DND-41 (cell line): ENCODE measurements at regions not wholly inside any gene's neighbourhood (a gene's known extent, or its start where the extent isn't known, plus 50 kb on each side); places are given as distances from the start of the nearest gene placed in this dataset.

Experiments used
- ATAC-seq: fragments of 200-7000 bp; cut with Tn5 transposase; 3 replicates; pipeline ENCODE4 v1.9.1; 2021; ENCODE audit warnings: low read depth; ENCODE audit not compliant: insufficient read depth
- DNase-seq: peaks from one replicate; pipeline ENCODE4 v3.0.0-alpha.2; 2020
- H2AFZ ChIP-seq: 2 replicates; pipeline ENCODE4 v1.6.0; 2012; ENCODE audit warnings: low read depth, low read length
- H3K27ac ChIP-seq: 2 replicates; pipeline ENCODE4 v1.5.1; 2012; ENCODE audit warnings: low read length, inconsistent platforms
- H3K27me3 ChIP-seq: fragments of 200-600 bp; sonication (generic); 2 replicates; pipeline ENCODE4 v1.6.0; 2012; ENCODE audit warnings: low read length, mild to moderate bottlenecking, inconsistent platforms; ENCODE audit not compliant: insufficient read depth, poor library complexity
- H3K36me3 ChIP-seq: 2 replicates; pipeline ENCODE4 v1.5.1; 2012; ENCODE audit warnings: low read length, inconsistent platforms; ENCODE audit not compliant: insufficient read depth
- H3K4me1 ChIP-seq: 2 replicates; pipeline ENCODE4 v1.5.1; 2012; ENCODE audit warnings: mild to moderate bottlenecking, low read length; ENCODE audit not compliant: insufficient read depth
- H3K4me2 ChIP-seq: 2 replicates; pipeline ENCODE4 v1.6.0; 2012; ENCODE audit warnings: mild to moderate bottlenecking, moderate library complexity, low read length, inconsistent platforms; ENCODE audit not compliant: insufficient read depth
- H3K4me3 ChIP-seq, 2 experiments: fragments of 200-600 bp in 1 of 2; shearing (Covaris generic) in 1 of 2; 2 replicates each; pipeline ENCODE4 v1.5.1; 2012 to 2016; ENCODE audit warnings: inconsistent platforms in 2 of 2, low read length in 2 of 2, mild to moderate bottlenecking in 2 of 2, low read depth in 1 of 2, moderate library complexity in 1 of 2
- H3K79me2 ChIP-seq: 2 replicates; pipeline ENCODE4 v1.6.0; 2012; ENCODE audit warnings: low read length, inconsistent platforms; ENCODE audit not compliant: insufficient read depth
- H3K9ac ChIP-seq: 2 replicates; pipeline ENCODE4 v1.6.0; 2012; ENCODE audit warnings: low read depth, mild to moderate bottlenecking, inconsistent platforms, low read length, moderate library complexity
- H3K9me3 ChIP-seq: 2 replicates; pipeline ENCODE4 v1.5.1; 2012; ENCODE audit warnings: low read length, moderate library complexity, mild to moderate bottlenecking, inconsistent platforms; ENCODE audit not compliant: insufficient read depth, severe bottlenecking
- H4K20me1 ChIP-seq: 2 replicates; pipeline ENCODE4 v1.6.0; 2012; ENCODE audit warnings: low read length; ENCODE audit not compliant: insufficient read depth
- EZH2 ChIP-seq: IDR thresholded peaks from 3 replicates; pipeline ENCODE4 v1.6.1; 2012; ENCODE audit warnings: borderline replicate concordance, low read depth, mild to moderate bottlenecking, moderate library complexity, low read length, inconsistent platforms; ENCODE audit not compliant: severe bottlenecking
- TF ChIP-seq, protein P1 (sequence below): IDR thresholded peaks from 2 replicates; pipeline ENCODE4 v1.5.1; 2012; ENCODE audit warnings: borderline replicate concordance, low read length, moderate library complexity, mild to moderate bottlenecking; ENCODE audit not compliant: poor library complexity, severe bottlenecking; ENCODE audit errors: extremely low read depth

- Histone ChIP-seq H3K4me3 (no peak overlapping the region), H3K36me3 (no peaks in the 10 kb centered on the region), H4K20me1 (no peaks in the 10 kb centered on the region), H3K4me1 (no peaks in the 10 kb centered on the region), H2AFZ (no peak overlapping the region), H3K79me2 (no peaks in the 10 kb centered on the region), H3K27me3 (no peaks in the 10 kb centered on the region), H3K9ac (no peak overlapping the region), H3K9me3 (no peaks in the 10 kb centered on the region), H3K27ac (no peak overlapping the region), H3K4me2 (no peak overlapping the region)
- no peak for TF ChIP-seq EZH2
- TF ChIP-seq, protein P1, sequence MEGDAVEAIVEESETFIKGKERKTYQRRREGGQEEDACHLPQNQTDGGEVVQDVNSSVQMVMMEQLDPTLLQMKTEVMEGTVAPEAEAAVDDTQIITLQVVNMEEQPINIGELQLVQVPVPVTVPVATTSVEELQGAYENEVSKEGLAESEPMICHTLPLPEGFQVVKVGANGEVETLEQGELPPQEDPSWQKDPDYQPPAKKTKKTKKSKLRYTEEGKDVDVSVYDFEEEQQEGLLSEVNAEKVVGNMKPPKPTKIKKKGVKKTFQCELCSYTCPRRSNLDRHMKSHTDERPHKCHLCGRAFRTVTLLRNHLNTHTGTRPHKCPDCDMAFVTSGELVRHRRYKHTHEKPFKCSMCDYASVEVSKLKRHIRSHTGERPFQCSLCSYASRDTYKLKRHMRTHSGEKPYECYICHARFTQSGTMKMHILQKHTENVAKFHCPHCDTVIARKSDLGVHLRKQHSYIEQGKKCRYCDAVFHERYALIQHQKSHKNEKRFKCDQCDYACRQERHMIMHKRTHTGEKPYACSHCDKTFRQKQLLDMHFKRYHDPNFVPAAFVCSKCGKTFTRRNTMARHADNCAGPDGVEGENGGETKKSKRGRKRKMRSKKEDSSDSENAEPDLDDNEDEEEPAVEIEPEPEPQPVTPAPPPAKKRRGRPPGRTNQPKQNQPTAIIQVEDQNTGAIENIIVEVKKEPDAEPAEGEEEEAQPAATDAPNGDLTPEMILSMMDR = no peak
- no peak for DNase-seq
- ATAC-seq = no peak
Measured at GRCh38 chr4:169927280-169927679, 98.9 kb downstream of the MFAP3L start.

- Histone ChIP-seq H3K4me3 (no peak overlapping the region), H2AFZ (no peak overlapping the region), H4K20me1 (no peaks in the 10 kb centered on the region), H3K4me2 (no peak overlapping the region), H3K27me3 (no peaks in the 10 kb centered on the region), H3K79me2 (no peaks in the 10 kb centered on the region), H3K27ac (no peak overlapping the region), H3K9ac (no peak overlapping the region), H3K4me1 (no peaks in the 10 kb centered on the region), H3K9me3 (no peaks in the 10 kb centered on the region), H3K36me3 (no peaks in the 10 kb centered on the region)
- no peak for TF ChIP-seq EZH2
- TF ChIP-seq, protein P1 = no peak
- DNase-seq (no peak), ATAC-seq (no peak)
Measured at GRCh38 chr4:169925678-169926077, 100.5 kb downstream of the MFAP3L start.

GRCh38 chr4:169922632-169923276 lies 103.4 kb downstream of the MFAP3L start:
- Histone ChIP-seq H3K4me3 (no peak overlapping the region), H3K4me2 (no peak overlapping the region), H3K9ac (no peak overlapping the region), H3K79me2 (no peaks in the 10 kb centered on the region), H4K20me1 (no peaks in the 10 kb centered on the region), H2AFZ (no peak overlapping the region), H3K36me3 (no peaks in the 10 kb centered on the region), H3K27me3 (no peaks in the 10 kb centered on the region), H3K27ac (no peak overlapping the region), H3K9me3 (no peaks in the 10 kb centered on the region), H3K4me1 (no peaks in the 10 kb centered on the region)
- TF ChIP-seq, protein P1 = no peak
- no peak for TF ChIP-seq EZH2
- DNase-seq (no peak), ATAC-seq (no peak)

DNA sequence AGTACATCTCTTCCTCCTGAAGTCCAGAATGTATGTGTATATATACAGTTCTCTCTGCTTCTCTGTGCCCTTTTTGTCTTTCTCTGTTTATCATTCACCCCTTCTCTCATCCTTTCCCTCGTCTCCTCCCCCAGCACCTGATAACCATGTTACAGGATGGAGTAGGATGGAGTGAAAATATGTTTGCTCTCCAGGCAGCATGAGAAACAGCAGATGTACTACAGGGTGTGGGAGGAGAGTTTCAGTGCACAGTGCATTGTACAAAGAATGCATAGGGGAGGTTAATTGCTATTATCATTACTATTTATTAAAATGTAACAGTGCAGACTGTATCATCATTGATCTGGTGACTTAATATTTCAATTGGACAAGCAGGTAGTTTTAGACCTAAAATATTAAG lies 104.5 kb downstream of the MFAP3L start:
- DNase-seq (no peak), ATAC-seq (no peak)
- no peak overlapping the region for H2AFZ ChIP-seq
- TF ChIP-seq, protein P1 = no peak
- TF ChIP-seq EZH2 = no peak
- H3K36me3 ChIP-seq = no peaks in the 10 kb centered on the region
- no peaks in the 10 kb centered on the region for H4K20me1 ChIP-seq
- no peaks in the 10 kb centered on the region for H3K4me1 ChIP-seq
- no peaks in the 10 kb centered on the region for H3K27me3 ChIP-seq
- H3K9ac ChIP-seq = no peak overlapping the region
- no peaks in the 10 kb centered on the region for H3K79me2 ChIP-seq
- no peak overlapping the region for H3K4me3 ChIP-seq
- no peak overlapping the region for H3K4me2 ChIP-seq
- no peak overlapping the region for H3K27ac ChIP-seq
- H3K9me3 ChIP-seq = no peaks in the 10 kb centered on the region
